GM21786 (cell line): ENCODE measurements at regions not wholly inside any gene's neighbourhood (a gene's known extent, or its start where the extent isn't known, plus 50 kb on each side); places are given as distances from the start of the nearest gene placed in this dataset.

Experiments used
- ATAC-seq: cut with Tn5 transposase; IDR thresholded peaks from one replicate; pipeline ENCODE4 v1.9.1; 2021; ENCODE audit not compliant: unreplicated experiment

GRCh38 chr6:98583506-98583905, 250.9 kb upstream of the POU3F2 start:
- ATAC-seq, result no peak

GRCh38 chr6:98586163-98586562, 248.2 kb upstream of the POU3F2 start:
- no peak for ATAC-seq

GRCh38 chr6:98587555-98587954, 246.8 kb upstream of the POU3F2 start:
- ATAC-seq, result no peak

- ATAC-seq, result no peak
Measured at GRCh38 chr6:98589536-98589935, 244.8 kb upstream of the POU3F2 start.

GRCh38 chr6:98590136-98590681, 244.2 kb upstream of the POU3F2 start:
- ATAC-seq, result no peak

- no peak for ATAC-seq
Measured at GRCh38 chr6:98590997-98591396, 243.4 kb upstream of the POU3F2 start.

- ATAC-seq, result no peak
Measured at GRCh38 chr6:98593676-98594075, 240.7 kb upstream of the POU3F2 start.

GRCh38 chr6:98601716-98602115, 232.7 kb upstream of the POU3F2 start:
- ATAC-seq, result no peak

- ATAC-seq, result no peak
Measured at GRCh38 chr6:98605705-98606104, 228.7 kb upstream of the POU3F2 start.

GRCh38 chr6:98627129-98627775, 207.1 kb upstream of the POU3F2 start:
- ATAC-seq, result no peak

- ATAC-seq, result no peak
Measured at GRCh38 chr6:98633886-98634285, 200.5 kb upstream of the POU3F2 start.

- no peak for ATAC-seq
Measured at GRCh38 chr6:98634569-98634968, 199.8 kb upstream of the POU3F2 start.

- ATAC-seq, result no peak
Measured at GRCh38 chr6:98635191-98635590, 199.2 kb upstream of the POU3F2 start.

- no peak for ATAC-seq
Measured at GRCh38 chr6:98636941-98637340, 197.4 kb upstream of the POU3F2 start.

GRCh38 chr6:98639089-98639635, 195.2 kb upstream of the POU3F2 start:
- no peak for ATAC-seq

- no peak for ATAC-seq
Measured at GRCh38 chr6:98640366-98640765, 194.0 kb upstream of the POU3F2 start.

GRCh38 chr6:98641949-98642719, 192.2 kb upstream of the POU3F2 start:
- ATAC-seq, result no peak

- ATAC-seq, result no peak
Measured at GRCh38 chr6:98644063-98644462, 190.3 kb upstream of the POU3F2 start.

GRCh38 chr6:98648211-98648914, 186.0 kb upstream of the POU3F2 start:
- ATAC-seq, result no peak

GRCh38 chr6:98650941-98651340, 183.4 kb upstream of the POU3F2 start:
- no peak for ATAC-seq

- no peak for ATAC-seq
Measured at GRCh38 chr6:98653179-98653578, 181.2 kb upstream of the POU3F2 start.
